Gastroesophageal sphincter (tissue), 3 donors: ENCODE measurements at regions not wholly inside any gene's neighbourhood (a gene's known extent, or its start where the extent isn't known, plus 50 kb on each side); places are given as distances from the start of the nearest gene placed in this dataset.

Experiments
- EP300 ChIP-seq: sonication (generic); formaldehyde crosslinking; IDR thresholded peaks from one replicate; pipeline ENCODE4 v1.6.1; 2017; ENCODE audit warnings: antibody characterized with exemption, mild to moderate bottlenecking
- POLR2A ChIP-seq, 2 donors: fragments of 450-650 bp; IDR thresholded peaks; one replicate each; pipeline ENCODE4 v1.6.1; 2017; ENCODE audit warnings: antibody characterized with exemption in 2 of 2, mild to moderate bottlenecking in 2 of 2, moderate library complexity in 1 of 2
- POLR2AphosphoS5 ChIP-seq: sonication (generic); formaldehyde crosslinking; IDR thresholded peaks from one replicate; pipeline ENCODE4 v1.6.1; 2017; ENCODE audit warnings: antibody characterized with exemption
- TF ChIP-seq, protein P1 (sequence below), 4 experiments: fragments of 200-600 bp in 2 of 4; fragments of 450-650 bp in 2 of 4; sonication (generic) in 1 of 4; IDR thresholded peaks; one replicate each; pipeline ENCODE4 v1.5.1; 2017 to 2019; ENCODE audit warnings: antibody characterized with exemption in 4 of 4, mild to moderate bottlenecking in 2 of 4, moderate library complexity in 2 of 4

DNA sequence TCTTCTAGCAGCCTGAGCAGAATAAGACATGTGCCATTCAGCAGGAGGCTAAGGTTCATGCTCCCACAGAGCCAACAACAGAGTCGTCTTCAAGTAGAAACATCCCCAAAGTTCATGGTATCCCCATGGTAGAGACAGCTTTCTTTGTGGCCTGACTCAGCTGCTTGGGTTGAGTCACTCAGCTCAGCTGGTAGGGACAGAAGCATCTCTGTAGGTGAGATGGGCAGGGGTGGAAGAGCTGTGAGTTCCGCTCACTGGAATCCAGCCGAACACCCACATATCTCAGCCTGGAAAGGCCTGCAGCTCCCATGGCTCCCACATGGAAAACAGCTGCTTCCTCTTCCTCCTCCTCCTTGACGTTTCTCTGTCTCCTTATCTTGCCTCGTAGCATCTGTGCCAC lies 792.7 kb downstream of the RNF144A start:
- TF ChIP-seq, protein P1, sequence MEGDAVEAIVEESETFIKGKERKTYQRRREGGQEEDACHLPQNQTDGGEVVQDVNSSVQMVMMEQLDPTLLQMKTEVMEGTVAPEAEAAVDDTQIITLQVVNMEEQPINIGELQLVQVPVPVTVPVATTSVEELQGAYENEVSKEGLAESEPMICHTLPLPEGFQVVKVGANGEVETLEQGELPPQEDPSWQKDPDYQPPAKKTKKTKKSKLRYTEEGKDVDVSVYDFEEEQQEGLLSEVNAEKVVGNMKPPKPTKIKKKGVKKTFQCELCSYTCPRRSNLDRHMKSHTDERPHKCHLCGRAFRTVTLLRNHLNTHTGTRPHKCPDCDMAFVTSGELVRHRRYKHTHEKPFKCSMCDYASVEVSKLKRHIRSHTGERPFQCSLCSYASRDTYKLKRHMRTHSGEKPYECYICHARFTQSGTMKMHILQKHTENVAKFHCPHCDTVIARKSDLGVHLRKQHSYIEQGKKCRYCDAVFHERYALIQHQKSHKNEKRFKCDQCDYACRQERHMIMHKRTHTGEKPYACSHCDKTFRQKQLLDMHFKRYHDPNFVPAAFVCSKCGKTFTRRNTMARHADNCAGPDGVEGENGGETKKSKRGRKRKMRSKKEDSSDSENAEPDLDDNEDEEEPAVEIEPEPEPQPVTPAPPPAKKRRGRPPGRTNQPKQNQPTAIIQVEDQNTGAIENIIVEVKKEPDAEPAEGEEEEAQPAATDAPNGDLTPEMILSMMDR (IDR thresholded peaks at IDR 0.05): no peak
- TF ChIP-seq POLR2A (IDR thresholded peaks at IDR 0.05) (no peak), EP300 (no peak), POLR2AphosphoS5 (no peak)
